Ishikawa (cell line): ENCODE measurements at regions not wholly inside any gene's neighbourhood (a gene's known extent, or its start where the extent isn't known, plus 50 kb on each side); places are given as distances from the start of the nearest gene placed in this dataset.

Source experiments
- CREB1 ChIP-seq: IDR thresholded peaks from 2 replicates; pipeline ENCODE4 v1.6.1; 2012; ENCODE audit warnings: low read depth
- EP300 ChIP-seq: IDR thresholded peaks from 2 replicates; pipeline ENCODE4 v1.6.1; 2012; ENCODE audit warnings: borderline replicate concordance
- NFIC ChIP-seq: IDR thresholded peaks from 2 replicates; pipeline ENCODE4 v1.6.1; 2012
- RAD21 ChIP-seq: IDR thresholded peaks from 2 replicates; pipeline ENCODE4 v1.6.1; 2012; ENCODE audit warnings: low read depth
- TAF1 ChIP-seq: IDR thresholded peaks from 2 replicates; pipeline ENCODE4 v1.6.1; 2012; ENCODE audit warnings: low read depth, mild to moderate bottlenecking
- TCF12 ChIP-seq: IDR thresholded peaks from 2 replicates; pipeline ENCODE4 v1.6.1; 2012; ENCODE audit warnings: low read depth
- TEAD4 ChIP-seq: IDR thresholded peaks from 2 replicates; pipeline ENCODE4 v1.6.1; 2012
- ZBTB7A ChIP-seq: IDR thresholded peaks from 2 replicates; pipeline ENCODE4 v1.6.1; 2012; ENCODE audit warnings: low read depth
- TF ChIP-seq, protein P1 (sequence below): IDR thresholded peaks from 2 replicates; pipeline ENCODE4 v1.6.1; 2012; ENCODE audit warnings: low read depth, mild to moderate bottlenecking

DNA sequence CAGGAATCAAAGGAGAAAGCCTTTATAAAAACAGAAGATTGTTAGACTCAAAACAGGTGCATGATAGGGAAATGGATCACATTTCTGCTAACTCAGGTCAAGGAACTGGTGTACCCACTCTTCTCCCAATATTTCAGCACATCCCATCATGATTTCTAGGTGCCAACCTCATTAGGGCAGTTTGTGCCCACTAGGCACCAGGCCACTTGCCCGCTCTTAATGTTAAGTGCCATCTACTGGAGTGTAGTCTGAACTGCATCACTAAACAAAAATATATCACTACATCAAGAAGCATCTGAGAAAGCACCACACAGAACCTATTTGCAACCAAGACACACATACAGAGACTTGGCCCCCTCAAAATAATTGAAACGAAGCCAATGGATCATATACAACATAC, 140.4 kb upstream of the GRID2 start:
- no peak for TF ChIP-seq EP300
- no peak for TF ChIP-seq TAF1
- no peak for TF ChIP-seq TCF12
- TF ChIP-seq, protein P1, sequence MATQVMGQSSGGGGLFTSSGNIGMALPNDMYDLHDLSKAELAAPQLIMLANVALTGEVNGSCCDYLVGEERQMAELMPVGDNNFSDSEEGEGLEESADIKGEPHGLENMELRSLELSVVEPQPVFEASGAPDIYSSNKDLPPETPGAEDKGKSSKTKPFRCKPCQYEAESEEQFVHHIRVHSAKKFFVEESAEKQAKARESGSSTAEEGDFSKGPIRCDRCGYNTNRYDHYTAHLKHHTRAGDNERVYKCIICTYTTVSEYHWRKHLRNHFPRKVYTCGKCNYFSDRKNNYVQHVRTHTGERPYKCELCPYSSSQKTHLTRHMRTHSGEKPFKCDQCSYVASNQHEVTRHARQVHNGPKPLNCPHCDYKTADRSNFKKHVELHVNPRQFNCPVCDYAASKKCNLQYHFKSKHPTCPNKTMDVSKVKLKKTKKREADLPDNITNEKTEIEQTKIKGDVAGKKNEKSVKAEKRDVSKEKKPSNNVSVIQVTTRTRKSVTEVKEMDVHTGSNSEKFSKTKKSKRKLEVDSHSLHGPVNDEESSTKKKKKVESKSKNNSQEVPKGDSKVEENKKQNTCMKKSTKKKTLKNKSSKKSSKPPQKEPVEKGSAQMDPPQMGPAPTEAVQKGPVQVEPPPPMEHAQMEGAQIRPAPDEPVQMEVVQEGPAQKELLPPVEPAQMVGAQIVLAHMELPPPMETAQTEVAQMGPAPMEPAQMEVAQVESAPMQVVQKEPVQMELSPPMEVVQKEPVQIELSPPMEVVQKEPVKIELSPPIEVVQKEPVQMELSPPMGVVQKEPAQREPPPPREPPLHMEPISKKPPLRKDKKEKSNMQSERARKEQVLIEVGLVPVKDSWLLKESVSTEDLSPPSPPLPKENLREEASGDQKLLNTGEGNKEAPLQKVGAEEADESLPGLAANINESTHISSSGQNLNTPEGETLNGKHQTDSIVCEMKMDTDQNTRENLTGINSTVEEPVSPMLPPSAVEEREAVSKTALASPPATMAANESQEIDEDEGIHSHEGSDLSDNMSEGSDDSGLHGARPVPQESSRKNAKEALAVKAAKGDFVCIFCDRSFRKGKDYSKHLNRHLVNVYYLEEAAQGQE, result no peak
- TF ChIP-seq TEAD4, result no peak
- peak; percentile 63 for TF ChIP-seq RAD21
- no peak for TF ChIP-seq ZBTB7A
- no peak for TF ChIP-seq NFIC
- no peak for TF ChIP-seq CREB1
